Heart right ventricle (tissue), 16 donors: ENCODE measurements at regions not wholly inside any gene's neighbourhood (a gene's known extent, or its start where the extent isn't known, plus 50 kb on each side); places are given as distances from the start of the nearest gene placed in this dataset.
A peak's percentile ranks its signal among the peaks of the same experiment; 100 is the strongest.

Experiments
- ATAC-seq, 8 donors: fragments of 200-7000 bp; cut with Tn5 transposase; one replicate each; pipeline ENCODE4 v1.9.1; 2020; ENCODE audit warnings: mild to moderate bottlenecking in 8 of 8, moderate library complexity in 8 of 8, moderate number of reproducible peaks in 1 of 8
- DNase-seq, 2 donors: peaks; one replicate each; pipeline ENCODE4 v3.0.0-alpha.2; 2020
- H3K27ac ChIP-seq, 10 donors: fragments of 200-600 bp; sonication (generic) in 2 of 10; one replicate each; pipeline versions ENCODE4 v1.5.0 to v1.8.0; 2020 to 2022; ENCODE audit warnings: mild to moderate bottlenecking in 3 of 10
- H3K27me3 ChIP-seq, 7 donors: fragments of 200-600 bp; one replicate each; pipeline ENCODE4 v1.8.0; 2021 to 2022; ENCODE audit warnings: mild to moderate bottlenecking in 2 of 7
- H3K36me3 ChIP-seq, 9 donors: fragments of 200-600 bp; sonication (generic) in 1 of 9; one replicate each; pipeline versions ENCODE4 v1.5.0 to v1.8.0; 2020 to 2022; ENCODE audit warnings: mild to moderate bottlenecking in 2 of 9
- H3K4me1 ChIP-seq, 9 donors: fragments of 200-600 bp; sonication (generic) in 1 of 9; one replicate each; pipeline versions ENCODE4 v1.5.0 to v1.8.0; 2020 to 2022; ENCODE audit warnings: mild to moderate bottlenecking in 4 of 9
- H3K4me3 ChIP-seq, 10 donors: fragments of 200-600 bp; sonication (generic) in 2 of 10; one replicate each; pipeline versions ENCODE4 v1.5.0 to v1.8.0; 2020 to 2022; ENCODE audit warnings: mild to moderate bottlenecking in 7 of 10, moderate library complexity in 2 of 10
- H3K9me3 ChIP-seq, 11 donors: fragments of 200-600 bp in 10 of 11; sonication (generic) in 2 of 11; one replicate each; pipeline versions ENCODE4 v1.5.0 to v1.8.0; 2013 to 2022; ENCODE audit warnings: mild to moderate bottlenecking in 2 of 11, control low read depth in 1 of 11, moderate library complexity in 1 of 11
- WGBS, 2 donors: extraction: QIAGEN DNeasy Blood & Tissue Kit; methylation state at CpG; one replicate each; pipeline ENCODE4 v1.1.7; 2013; ENCODE audit warnings: inconsistent platforms in 1 of 2; 5-methylcytosine and 5-hydroxymethylcytosine counted together
- intact Hi-C, 10 donors: fragments of 100-400 bp; cut with DNase I; formaldehyde crosslinking; loops; one replicate each; pipeline versions ENCODE4 v1.11.1 to v1.14.2; 2022
- TF ChIP-seq, protein P1 (sequence below), 9 donors: fragments of 200-600 bp; sonication (generic) in 2 of 9; IDR thresholded peaks; one replicate each; pipeline versions ENCODE4 v1.5.0 to v1.8.0; 2021 to 2022; ENCODE audit warnings: antibody characterized with exemption in 9 of 9, mild to moderate bottlenecking in 5 of 9, moderate library complexity in 1 of 9
- donor health status: Arrhythmogenic right ventricular cardiomyopathy.
- donor health status: ischemic (EF 13 %, LVEDD 7.1; RV severe dilation, severe dysfunction).
- donor health status: healthy with polysubstance abuse.
- donor health status: DM: no; HTN: yes; CAD: no.
- donor health status: DM: no; HTN: no; CAD: no.
- donor health status: ischemic (EF 25% LVEDD 6.9; RV normal size, moderate dysfunction).
- donor health status: ischemic (EF 25% LVEDD 5.7; RV mildly dilated, moderate dysfunction).
- donor health status: healthy.
- donor health status: DM: yes; HTN: yes; CAD: no.
- donor health status: Ischemic cardiomyopathy.
- donor health status: ischemic (EF 35%, LVEDD 5.7; RV mildly dilated, moderate dysfunction).
- donor health status: nonischemic (EF 11% LVEDD 7.7; RV severe dilation, severe dysfunction).
- donor health status: DM: yes; HTN: yes; CAD: no.
- donor health status: PGD.
- donor health status: ischemic (EF 29% LVEDD 5.4; RV normal size, mild dysfunction).
- donor health status: nonischemic (EF 23%, LVEDD 6.1; RV moderate dilation, normal function).

GRCh38 chr12:111033281-111034082, 113.1 kb upstream of the MYL2 start:
- Histone ChIP-seq H3K4me3 (peak overlapping the region in 6 of 10 donors; percentile 22 to 41 (median 36)), H3K36me3 (no peaks in the 10 kb centered on the region), H3K4me1 (peaks cover 0 to 22% (median 7%) of the 10 kb centered on the region in 9 donors), H3K27me3 (peaks cover 9 to 99% (median 92%) of the 10 kb centered on the region in 7 donors), H3K27ac (no peak overlapping the region), H3K9me3 (no peaks in the 10 kb centered on the region)
- ATAC-seq (no peak), DNase-seq (no peak)
- intact Hi-C loops = no loop called here
- TF ChIP-seq, protein P1, sequence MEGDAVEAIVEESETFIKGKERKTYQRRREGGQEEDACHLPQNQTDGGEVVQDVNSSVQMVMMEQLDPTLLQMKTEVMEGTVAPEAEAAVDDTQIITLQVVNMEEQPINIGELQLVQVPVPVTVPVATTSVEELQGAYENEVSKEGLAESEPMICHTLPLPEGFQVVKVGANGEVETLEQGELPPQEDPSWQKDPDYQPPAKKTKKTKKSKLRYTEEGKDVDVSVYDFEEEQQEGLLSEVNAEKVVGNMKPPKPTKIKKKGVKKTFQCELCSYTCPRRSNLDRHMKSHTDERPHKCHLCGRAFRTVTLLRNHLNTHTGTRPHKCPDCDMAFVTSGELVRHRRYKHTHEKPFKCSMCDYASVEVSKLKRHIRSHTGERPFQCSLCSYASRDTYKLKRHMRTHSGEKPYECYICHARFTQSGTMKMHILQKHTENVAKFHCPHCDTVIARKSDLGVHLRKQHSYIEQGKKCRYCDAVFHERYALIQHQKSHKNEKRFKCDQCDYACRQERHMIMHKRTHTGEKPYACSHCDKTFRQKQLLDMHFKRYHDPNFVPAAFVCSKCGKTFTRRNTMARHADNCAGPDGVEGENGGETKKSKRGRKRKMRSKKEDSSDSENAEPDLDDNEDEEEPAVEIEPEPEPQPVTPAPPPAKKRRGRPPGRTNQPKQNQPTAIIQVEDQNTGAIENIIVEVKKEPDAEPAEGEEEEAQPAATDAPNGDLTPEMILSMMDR (IDR thresholded peaks at IDR 0.05) = peak in 5 of 9 donors; percentile 5 to 33 (median 24)
- 1% methylated on average over 69 to 92 of the region's 93 CpGs for WGBS, 2 donors

GRCh38 chr12:111032591-111032919, 112.2 kb upstream of the MYL2 start:
- no peaks in the 10 kb centered on the region for H3K9me3 ChIP-seq
- WGBS, 2 donors = 51 to 60% methylated on average over 5 of the region's 5 CpGs
- intact Hi-C loops = no loop called here
- H3K27ac ChIP-seq = no peak overlapping the region
- TF ChIP-seq, protein P1 (IDR thresholded peaks at IDR 0.05) = no peak
- H3K36me3 ChIP-seq = no peaks in the 10 kb centered on the region
- DNase-seq (no peak), ATAC-seq (no peak)
- peaks cover 0 to 22% (median 7%) of the 10 kb centered on the region in 9 donors for H3K4me1 ChIP-seq
- no peak overlapping the region for H3K4me3 ChIP-seq
- peaks cover 9 to 97% (median 90%) of the 10 kb centered on the region in 7 donors for H3K27me3 ChIP-seq

DNA sequence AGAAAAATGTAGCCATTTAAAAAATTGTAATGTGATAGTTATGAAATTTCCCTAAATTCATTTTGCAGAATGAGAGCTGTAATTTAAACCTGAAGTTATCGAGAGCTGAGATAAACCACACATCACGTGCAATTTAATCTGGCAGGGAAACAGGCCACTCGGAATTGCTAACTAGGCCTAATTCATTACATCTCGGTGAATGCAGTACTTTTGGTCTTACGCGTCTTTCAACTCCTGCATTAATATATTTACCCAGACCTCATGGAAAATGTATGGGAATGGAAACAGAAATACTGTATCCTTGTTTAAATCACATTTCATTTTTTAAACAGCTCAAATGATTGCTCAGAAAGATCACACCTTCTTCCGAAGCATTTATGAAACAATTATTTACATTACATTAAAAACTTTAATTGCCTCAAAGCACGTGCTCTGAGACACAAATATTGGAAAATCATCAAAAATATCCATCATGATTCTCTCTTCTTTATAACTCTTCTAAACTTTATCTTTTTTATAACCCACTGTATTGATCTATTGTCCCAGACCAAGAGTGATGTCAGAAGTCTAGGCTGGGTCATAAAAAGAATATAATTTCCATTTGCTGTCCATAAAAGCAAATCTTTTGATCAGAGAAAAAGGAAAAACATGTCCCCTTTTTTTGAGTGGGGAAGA, 111.7 kb upstream of the MYL2 start:
- Histone ChIP-seq H3K27ac (no peak overlapping the region), H3K27me3 (peaks cover 9 to 94% (median 87%) of the 10 kb centered on the region in 7 donors), H3K4me1 (peaks cover 0 to 22% (median 7%) of the 10 kb centered on the region in 9 donors), H3K4me3 (no peak overlapping the region), H3K36me3 (no peaks in the 10 kb centered on the region), H3K9me3 (no peaks in the 10 kb centered on the region)
- TF ChIP-seq, protein P1 (IDR thresholded peaks at IDR 0.05) = no peak
- WGBS, 2 donors = 85 to 90% methylated on average over 8 of the region's 8 CpGs
- DNase-seq (no peak), ATAC-seq (no peak)
- intact Hi-C loops = no loop called here

DNA sequence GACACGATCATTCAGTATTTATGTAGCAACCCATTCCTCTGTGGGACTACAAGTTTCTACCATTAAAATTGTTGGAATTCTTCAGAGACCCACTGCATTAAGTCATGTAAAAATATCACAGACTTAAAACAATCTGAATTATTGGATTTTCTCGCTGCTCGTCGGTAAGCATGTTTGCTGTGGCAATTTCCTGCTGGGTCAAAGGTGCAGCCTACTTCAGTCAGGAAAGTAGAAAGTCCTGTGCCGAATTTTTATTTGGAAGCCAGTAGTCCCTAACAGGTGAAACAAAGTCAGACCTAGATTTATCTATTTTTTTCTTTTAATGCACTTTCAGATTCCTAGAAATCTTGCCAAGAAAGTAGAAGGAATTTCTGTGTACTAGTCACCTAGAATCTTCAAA, 110.4 kb upstream of the MYL2 start:
- no peak overlapping the region for H3K4me3 ChIP-seq
- peaks cover 9 to 94% (median 86%) of the 10 kb centered on the region in 7 donors for H3K27me3 ChIP-seq
- intact Hi-C loops = no loop called here
- no peak overlapping the region for H3K27ac ChIP-seq
- WGBS, 2 donors = 60 to 67% methylated on average over 5 of the region's 5 CpGs
- H3K36me3 ChIP-seq = no peaks in the 10 kb centered on the region
- ATAC-seq (no peak), DNase-seq (no peak)
- H3K4me1 ChIP-seq = peaks cover 0 to 18% (median 7%) of the 10 kb centered on the region in 9 donors
- no peaks in the 10 kb centered on the region for H3K9me3 ChIP-seq
- TF ChIP-seq, protein P1 (IDR thresholded peaks at IDR 0.05) = no peak
